Suppressor macrophage treated with lipopolysaccharide for 1 hour (primary cell): ENCODE measurements at regions not wholly inside any gene's neighbourhood (a gene's known extent, or its start where the extent isn't known, plus 50 kb on each side); places are given as distances from the start of the nearest gene placed in this dataset.

ENCODE experiments used
- DNase-seq, 3 donors: peaks; one replicate each; pipeline ENCODE4 v3.0.0-alpha.2; 2020 to 2022

DNA sequence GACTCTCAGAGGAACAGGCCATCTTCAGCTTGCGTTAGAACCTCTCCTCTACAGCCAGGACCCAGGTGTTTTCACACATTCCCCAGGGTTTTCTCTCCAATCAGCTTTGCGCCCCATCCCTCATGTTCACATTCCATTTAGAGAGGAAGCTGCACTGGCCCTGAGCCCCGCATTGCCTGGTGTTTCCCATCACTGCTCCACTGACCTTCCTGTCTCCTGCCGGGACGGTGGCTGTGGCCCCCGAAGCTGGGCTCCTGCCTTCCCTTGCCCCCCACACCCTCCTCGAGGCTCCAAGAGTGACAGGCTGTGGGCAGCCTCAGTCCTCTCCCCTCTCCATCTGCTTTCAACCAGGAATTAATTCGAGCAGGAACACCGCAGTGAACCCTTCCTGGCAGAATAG, 357.3 kb downstream of the THBS2 start:
- DNase-seq = no peak

DNA sequence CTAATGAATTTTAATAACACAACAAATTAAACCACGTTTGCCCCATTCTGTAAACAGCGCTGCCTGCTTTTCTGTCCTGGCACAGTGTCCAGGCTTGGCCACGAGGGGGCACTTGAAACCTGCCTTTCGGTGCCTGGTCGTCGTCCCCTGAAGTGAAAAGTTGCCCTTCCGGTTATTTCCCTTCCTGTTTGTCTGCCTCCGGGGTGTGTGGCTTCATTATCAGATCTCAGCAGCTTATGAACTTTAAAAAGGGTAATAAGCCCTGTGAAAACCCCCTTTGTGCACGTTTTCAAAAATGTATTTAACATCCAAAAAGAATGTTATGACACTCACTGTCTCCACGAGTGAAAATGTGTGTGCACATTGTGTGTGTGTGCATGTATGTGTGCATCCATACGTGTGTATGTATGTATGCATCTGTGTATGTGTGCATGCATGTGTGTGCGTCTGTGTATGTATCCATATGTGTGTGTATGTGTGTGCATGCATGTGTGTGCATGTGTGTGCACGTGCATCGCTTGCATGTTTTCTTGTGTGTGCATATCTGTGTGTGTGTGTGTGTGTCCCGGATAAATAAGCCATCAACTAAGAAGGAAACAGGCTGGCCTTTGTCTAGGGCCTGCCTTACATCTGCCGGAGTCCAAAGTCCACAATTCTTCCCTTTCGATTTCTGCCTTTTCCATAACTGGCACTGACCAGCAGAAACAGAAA, 358.4 kb downstream of the THBS2 start:
- DNase-seq = peak; percentile 74 to 82 (median 79)

DNA sequence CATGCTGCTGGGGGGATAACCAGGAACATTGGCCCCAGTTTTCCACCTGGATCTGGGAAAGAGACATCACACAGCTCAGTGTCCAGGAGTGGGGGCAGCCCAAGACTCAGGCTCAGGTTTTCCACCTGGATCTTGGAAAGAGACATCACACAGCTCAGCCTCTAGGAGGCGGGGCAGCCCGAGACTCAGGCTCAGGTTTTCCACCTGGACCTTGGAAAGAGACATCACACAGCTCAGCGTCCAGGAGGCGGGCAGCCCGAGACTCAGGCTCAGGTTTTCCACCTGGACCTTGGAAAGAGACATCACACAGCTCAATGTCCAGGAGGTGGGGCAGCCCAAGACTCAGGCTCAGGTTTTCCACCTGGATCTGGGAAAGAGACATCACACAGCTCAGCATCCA, 361.6 kb downstream of the THBS2 start:
- no peak for DNase-seq

DNA sequence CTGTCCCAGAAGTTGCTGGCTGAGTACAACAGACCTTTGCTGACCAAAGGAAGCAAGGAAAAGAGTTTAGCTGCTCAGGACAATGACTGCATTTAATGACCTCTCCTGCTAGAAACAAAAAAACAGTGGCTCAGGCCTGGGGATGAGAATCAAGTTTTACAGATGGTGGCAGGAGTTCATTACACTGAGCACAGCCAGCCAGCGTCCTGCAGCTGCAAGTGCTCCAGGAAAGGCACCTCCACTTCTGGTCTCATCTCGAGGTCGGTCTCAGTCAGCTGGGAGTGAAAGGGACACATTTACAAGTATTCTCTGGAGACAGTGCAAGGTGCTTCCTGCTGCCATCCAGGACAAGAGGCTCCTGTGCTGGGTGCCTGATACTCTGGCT, 362.7 kb downstream of the THBS2 start:
- no peak for DNase-seq

DNA sequence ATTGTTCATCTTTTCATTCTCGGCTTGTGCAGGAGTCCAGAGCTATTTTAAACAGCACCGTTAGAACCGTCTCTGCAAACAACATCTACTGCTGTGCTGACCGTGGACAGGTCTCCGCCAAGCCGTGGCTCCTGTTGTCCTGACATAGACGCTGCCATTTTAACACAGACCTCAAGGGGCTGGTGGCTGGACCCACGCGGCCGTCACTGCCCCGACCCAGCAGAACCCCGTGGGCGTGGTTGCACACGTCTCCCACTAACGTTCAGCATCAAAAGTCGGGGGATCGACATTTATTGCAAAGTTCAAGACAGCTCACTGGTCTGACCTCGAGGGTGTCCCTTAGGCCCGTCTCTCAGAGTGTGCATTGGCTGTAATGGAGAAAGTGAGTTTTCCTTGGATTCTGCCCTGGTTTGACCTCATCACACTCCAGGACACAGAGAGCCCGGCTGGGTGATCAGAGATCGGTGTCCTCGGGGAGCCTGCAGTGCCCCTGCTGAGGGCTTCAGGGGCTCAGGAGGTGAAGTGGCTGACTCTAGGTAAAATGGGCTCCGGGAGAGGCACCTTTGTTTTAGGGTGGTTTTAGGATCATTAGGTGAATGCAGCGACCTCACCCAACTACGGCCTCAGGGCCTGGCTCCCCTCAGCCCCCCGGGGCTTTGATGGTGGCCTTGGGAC, 363.2 kb downstream of the THBS2 start:
- DNase-seq = no peak

DNA sequence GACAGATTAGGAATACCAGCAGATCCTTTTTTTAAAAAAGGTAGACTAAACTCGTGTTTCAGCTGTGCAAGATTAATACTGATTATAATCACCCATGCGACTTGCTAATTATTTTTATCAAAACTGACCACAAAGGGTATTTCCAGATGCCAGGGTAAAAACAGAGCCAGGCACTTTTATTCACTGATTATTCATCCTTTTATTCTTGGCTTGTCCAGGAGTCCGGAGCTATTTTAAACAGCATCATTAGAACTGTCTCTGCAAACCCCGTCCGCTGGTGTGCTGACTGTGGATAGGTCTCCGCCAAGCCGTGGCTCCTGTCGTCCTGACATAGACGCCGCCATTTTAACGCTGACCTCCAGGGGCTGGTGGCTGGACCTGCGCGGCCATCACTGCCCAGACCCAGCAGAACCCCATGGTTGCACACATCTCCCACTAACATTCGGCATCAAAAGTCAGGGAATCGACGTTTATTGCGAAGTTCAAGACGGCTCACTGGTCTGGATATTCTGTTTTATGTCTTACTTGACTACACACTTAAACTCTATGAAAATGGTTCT, 364.8 kb downstream of the THBS2 start:
- no peak for DNase-seq

DNA sequence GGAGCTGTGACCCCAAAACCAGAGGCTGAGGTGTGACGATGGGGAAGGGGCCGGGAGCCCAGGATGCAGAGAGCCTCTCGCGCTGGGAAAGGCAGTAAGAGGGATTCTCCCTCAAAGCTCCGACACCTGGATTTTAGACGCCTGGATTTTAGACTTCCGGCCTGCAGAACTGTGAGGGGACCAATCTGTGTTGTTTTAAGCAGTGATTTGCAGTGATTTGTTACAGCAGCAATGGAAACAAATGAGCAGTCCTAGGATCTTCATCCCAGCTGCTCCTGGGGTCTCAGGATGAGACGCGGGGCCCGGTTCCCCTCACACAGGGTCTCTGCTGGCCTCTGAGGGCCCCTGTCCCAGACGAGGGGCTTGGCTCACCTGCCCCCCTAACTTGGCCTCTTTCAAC, 365.5 kb downstream of the THBS2 start:
- DNase-seq = no peak

DNA sequence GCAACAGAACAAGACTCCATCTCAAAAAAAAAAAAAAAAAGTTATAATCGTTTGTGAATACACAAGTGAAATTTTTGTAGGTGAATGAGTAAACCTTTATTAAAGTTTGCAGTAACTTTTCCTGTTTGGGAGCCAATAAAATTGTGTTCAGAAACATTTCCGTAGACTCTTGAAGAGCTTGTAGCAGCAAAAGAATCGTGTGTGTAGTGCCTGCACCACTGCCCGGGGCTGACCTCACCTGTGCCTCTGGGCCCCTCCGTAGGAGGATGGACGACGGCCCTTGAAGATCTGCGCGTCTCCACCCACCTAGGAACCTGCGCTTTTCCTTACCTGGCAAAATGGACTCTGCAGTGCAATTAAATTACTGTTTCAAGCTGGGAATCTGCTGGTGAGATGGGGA, 366.0 kb downstream of the THBS2 start:
- no peak for DNase-seq

DNA sequence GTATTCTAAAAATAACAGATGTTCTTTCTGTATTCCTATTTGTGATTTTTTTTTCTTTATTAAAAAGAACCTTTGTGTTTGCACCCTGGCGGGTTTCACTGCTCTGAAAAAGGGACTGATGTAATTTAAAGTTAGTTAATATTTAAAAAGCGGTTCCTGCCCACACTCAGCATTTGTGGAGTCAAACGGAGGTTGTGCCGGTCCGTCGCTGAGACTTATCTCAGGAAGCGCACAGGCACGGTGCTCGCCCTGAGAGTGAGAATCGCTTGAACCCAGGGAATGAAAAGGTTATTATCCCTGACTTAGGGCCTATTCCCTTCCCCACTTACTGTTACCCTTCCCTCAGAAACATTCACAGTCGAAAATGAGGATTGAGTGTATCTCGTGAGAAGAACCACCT, 366.7 kb downstream of the THBS2 start:
- DNase-seq = no peak

DNA sequence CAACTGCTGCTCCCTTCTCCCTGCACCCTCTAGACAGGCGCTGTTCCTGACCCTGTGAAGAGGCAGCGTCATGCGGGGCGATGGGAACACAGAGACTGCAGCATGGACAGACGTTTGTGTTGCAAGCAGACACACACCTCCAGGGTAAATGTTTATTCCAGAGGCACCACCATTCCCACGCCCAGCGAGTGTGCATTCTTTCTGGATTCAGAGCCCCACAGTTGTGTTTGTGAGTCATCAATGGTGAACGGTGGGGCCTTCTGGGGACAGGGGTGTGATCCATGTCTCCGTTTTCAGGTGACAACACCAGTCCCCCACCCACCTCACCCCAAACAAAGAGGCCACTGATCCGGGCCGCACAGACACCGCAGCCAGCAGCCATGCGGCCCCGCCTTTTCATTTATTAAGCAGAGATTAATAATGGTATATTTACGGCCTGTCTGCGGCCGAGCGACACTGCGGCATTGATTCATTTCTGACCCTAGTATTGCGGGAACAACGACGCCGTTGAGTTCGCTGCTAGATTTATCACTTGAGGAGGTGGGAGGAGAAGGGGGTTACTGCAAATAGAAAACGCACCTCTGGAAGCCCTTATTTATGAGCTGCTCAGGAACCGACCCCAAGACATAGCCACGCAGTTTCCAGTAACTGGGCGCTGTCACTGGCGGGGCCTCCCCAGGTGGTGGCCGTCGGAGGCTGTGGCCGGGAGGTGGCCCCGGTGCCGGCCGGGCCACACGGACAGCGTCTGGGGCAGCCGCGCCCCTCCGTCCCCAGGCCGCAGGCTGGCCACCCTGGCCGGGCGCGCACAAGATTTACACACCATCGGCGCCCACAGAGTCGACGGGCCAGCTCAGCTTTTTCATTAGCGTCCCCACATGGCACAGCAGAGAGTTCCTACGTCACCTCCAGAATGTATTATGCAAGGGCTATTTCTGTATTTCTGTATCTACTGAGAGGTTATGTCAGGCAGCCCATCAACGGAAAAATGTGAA, 367.6 kb downstream of the THBS2 start:
- no peak for DNase-seq

DNA sequence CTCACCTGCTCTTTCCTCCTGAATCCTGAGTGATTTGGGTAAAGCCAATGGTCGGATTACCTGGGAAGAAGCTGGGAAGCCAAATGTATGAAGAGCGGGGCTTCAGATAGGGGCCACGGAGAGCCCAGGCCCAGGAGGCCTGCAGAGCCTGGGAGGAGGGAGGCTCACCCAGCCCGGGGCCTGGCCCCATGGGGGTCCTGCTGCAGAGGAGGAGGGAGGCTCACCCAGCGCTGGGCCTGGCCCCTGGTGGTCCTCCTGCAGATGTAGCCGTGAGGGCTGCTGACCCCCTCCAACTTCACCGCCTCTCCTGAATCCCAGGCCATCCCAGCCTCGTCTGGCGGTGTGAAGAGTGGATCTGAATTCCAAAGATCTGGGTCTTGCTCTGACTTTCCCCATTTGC, 368.4 kb downstream of the THBS2 start:
- DNase-seq = no peak

DNA sequence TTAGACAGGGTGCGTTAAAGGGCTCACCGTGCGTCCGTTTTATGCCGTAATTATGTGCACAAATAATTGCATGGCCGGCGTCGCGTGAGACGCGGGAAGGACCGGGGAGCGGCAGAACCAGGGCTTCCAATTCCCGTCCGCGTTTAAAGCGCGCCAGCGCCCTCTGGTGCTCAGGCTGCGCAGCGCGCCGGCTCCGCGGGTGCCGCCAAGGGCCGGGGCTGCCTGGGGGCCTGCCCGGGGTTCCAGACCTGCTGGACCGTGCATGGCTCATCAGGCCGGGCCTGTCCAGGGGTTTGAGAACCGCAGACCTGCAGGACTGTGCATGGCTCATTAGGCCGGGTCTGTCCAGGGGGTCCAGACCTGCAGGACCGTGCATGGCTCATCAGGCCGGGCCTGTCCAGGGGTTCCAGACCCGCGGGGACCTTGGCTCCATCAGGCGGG, 369.0 kb downstream of the THBS2 start:
- peak; percentile 68 to 83 (median 81) for DNase-seq

DNA sequence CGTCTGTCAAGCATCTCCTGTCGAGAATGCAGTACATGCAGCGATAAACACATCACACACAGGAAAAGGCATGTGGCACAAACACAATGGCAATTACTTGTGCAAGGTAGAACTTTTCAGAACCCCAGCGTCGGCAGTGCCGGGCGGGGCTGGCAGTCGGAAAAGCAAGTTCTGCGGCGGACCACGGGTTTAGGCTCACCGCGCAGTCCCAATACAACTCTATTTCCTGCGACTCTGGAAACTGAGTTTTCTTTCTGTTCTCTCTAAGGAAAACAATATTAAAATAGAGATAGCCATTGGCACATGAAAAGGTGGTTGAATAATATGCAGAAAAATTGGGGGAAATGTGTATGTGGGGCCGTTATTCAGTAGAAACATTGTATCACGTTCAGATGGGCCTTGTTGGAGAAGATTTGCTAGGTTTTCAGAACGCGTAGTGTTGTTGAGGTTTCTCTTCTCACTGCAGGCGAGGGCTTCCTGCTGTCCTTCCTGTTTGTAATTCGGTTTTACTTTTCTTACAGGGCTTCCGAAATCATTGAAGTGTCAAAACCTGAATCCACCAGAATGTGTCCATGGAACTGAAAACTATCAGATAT, 369.5 kb downstream of the THBS2 start:
- no peak for DNase-seq

DNA sequence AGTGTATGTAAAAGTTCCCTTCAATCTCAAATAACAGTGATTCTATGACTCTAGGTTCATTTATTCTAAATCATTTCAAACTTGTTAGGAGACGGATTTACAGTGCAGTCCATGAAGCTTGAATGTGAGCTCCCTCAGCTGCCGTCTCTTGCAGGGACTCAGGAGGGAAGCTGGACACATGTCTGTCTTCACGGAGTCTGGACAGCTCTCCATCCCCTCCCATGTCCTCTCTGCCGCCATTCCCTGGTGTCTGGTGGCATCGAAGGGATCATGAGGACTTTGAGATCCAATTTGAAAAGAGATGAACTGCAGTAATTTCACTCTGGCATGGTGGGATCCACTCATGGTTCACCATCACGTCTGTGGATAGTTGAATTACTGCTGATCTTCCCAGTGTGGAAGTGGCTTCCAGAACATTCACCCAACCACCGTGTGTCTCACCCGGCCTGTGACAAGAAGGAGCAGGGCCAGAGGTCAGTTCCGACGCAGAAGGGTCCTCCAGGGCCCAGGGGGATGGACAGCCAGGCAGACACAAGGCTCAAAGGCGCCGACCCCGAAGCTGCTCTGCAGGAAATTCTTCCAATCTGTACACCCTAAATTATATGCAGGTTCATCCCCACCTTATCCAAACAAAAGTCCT, 370.1 kb downstream of the THBS2 start:
- no peak for DNase-seq

DNA sequence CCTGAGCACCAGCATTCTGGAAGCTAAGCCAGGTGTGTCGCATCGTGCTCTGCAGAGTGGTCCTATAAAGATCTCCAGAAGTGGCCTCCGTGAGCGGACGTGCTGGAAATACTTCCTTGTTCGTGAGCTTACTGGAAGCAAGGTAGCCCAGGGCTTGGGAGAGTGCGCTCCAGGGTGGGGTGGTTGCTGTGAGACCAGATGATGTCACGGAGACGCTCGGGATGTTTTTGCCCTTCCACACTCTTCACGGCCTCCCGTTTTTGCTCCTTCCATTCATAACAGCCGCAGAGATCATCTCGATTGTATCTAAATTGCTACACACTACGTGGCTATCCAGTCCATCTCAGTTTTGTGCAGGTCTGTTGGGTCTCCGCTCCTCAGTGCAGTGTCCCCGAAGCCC, 373.4 kb downstream of the THBS2 start:
- no peak for DNase-seq

DNA sequence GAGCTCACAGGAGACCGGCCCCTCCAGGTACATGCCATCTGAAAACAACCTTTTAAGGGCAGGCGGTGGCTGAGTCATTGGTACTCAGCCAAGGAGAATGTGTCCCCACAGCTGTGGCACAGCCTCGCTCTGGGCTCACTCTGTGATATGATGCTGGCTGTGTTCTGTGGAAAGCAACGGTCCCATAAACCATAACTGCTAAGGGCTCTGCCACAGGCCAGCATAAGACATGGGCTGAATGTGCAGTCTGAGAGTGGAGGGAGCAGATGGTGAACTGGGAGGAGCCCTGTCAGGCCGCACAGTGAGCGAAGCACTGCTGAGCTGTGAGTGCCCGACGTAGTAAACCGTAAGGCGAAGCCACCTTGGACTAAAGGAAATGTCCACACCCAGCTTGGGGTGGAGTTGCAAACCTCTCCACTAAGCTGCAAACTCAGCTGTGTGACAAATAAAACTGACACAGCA, 375.8 kb downstream of the THBS2 start:
- no peak for DNase-seq

DNA sequence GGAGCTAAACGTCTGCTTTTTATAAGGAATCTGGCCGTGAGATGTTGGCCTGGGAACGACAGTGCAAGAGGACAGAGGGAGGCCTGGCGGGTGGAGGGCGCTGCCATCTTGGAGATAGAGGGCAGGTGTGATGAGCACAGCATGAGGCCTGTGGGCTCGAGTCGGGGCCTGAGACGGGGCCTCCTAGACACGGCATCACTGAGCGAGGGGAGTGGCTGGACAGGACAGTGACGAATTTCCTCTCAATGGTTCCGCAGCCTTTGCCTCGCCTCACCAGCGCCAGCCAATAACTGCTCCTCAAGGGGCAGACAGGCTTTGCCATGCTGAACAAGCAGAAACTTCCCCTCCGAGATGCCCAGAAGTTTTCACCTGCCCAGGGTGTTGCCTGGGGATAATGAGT, 376.7 kb downstream of the THBS2 start:
- DNase-seq = no peak

DNA sequence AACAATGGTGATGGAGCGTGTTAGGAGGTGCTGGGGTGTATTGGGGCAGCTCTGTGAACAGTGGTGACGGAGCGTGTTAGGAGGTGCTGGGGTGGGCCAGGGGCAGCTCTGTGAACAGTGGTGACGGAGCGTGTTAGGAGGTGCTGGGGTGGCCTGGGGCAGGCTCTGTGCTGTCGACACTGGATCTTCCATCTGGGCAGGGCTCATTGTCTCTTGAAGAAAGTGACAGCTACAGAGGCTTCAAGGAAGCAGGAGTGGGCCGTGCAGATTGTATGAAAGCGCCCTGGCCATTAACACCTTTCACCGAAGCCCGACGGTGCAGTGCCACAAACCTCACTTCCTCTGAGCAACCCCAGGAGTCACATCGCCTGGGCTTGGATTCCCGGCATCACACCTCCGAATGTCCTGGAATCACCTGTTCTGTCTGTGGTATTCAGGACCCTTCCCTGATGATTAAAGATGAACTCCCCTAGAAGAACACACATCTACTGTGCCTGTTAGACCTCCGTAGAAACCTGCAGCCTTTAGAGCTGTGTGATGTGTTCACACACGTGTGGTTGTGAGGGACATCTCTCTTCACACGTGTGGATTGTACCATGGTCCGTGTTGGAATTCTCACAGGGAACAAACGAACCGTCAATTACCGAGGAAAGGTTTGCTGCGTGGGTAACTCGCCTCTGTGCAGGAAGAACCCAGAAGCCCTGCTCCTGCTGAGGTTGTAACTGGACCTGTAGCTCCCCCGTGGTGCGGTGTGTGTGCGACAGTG, 377.7 kb downstream of the THBS2 start:
- no peak for DNase-seq

DNA sequence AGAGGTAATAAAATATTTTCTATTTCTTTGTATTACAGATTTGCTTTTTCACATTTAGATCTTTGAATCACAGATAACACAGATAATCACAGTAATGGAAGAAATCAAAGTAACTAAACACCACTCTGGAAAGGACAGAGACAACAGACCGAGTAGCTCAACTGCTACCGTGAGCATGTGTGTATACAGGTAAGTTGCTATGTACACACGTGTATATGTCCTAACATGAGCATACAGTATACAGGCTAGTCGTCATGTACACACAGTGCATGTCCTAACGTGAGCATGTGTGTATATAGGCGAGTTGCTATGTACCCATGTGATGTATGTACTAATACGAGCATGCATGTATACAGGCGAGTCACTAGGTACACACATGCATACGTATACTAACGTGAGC, 379.0 kb downstream of the THBS2 start:
- no peak for DNase-seq

DNA sequence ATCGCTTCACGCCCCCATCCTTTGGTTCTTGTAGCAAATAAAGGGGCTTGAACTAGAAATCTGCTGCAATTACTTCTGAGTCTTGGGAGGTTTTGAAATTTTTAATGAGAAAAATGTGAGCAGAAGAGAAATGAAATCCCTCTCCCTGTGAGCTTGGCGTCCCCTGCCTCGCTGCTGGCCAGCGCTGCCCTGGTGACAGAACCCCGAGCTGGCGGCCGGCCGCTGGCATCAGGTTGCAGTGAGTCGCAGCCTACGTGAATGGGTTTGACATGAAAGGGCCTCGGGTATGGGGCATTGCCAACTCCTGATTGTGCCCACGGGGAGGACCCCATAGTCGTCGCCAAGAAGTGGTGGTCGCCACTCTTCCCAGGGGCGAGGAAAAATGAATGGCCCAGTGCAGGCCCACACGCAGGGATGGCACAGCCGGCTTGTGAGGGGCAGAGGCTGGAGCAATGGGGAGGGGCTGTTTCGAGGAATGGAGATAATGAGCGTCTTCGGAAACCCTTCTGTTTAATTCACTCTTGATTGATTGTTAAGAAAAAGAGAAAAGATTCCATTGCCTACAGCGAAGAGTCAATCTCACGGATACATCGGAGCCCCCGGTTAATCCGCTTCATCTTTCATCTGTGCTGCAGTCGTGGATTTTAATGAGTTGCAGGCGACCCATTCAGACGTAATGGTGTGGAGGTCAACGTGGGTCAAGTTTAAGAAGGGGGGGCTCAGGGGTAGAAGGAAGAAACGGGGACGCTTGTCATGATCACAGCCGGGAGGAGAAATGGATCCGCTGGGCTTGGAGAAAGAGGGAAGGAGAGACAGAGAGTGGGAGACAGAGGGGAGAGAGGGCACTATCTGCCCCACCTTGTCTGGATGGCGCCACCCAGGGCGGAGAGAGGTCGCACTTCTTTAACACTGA, 380.1 kb downstream of the THBS2 start:
- DNase-seq = no peak
